GM12865 (cell line): ENCODE measurements at regions not wholly inside any gene's neighbourhood (a gene's known extent, or its start where the extent isn't known, plus 50 kb on each side); places are given as distances from the start of the nearest gene placed in this dataset.

Experiments used
- DNase-seq: peaks from one replicate; pipeline ENCODE4 v3.0.0; 2010; ENCODE audit warnings: low read depth
- H3K4me3 ChIP-seq: 2 replicates; pipeline ENCODE4 v1.5.1; 2011; ENCODE audit warnings: mild to moderate bottlenecking, low read depth, low read length, control low read depth
- TF ChIP-seq, protein P1 (sequence below): IDR thresholded peaks from 2 replicates; pipeline ENCODE4 v1.5.1; 2011; ENCODE audit warnings: low read length, control low read depth, low read depth, inconsistent platforms; ENCODE audit not compliant: insufficient read depth; ENCODE audit errors: missing control alignments

DNA sequence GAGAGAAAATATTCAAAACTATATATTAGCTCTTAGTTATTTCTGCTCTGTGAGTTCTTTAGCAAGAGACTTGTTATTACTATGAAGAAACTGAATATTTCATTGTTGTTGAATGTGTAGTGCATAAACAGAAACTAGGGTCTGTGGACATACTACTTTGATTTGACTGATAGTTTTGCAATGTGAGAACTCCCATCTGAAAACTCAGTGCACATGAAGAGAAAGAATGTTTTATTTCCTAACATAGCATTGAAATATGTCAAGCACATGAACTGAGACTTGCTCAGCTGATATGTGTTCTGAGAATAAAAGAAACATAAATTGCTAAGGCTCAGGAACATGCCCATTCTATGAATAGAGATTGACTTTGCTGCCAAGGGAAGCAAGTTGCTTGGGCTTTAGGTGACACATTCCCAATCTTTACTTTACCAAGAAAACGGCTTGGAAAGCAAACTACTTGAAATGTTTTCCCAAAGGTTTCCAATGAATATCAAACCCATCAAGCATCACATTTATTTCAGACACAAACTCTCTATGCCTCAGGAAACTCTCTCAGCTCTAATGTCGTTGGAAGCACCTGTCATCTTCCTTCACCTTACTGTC lies 290.4 kb downstream of the SLC16A7 start:
- TF ChIP-seq, protein P1, sequence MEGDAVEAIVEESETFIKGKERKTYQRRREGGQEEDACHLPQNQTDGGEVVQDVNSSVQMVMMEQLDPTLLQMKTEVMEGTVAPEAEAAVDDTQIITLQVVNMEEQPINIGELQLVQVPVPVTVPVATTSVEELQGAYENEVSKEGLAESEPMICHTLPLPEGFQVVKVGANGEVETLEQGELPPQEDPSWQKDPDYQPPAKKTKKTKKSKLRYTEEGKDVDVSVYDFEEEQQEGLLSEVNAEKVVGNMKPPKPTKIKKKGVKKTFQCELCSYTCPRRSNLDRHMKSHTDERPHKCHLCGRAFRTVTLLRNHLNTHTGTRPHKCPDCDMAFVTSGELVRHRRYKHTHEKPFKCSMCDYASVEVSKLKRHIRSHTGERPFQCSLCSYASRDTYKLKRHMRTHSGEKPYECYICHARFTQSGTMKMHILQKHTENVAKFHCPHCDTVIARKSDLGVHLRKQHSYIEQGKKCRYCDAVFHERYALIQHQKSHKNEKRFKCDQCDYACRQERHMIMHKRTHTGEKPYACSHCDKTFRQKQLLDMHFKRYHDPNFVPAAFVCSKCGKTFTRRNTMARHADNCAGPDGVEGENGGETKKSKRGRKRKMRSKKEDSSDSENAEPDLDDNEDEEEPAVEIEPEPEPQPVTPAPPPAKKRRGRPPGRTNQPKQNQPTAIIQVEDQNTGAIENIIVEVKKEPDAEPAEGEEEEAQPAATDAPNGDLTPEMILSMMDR, result no peak
- no peak overlapping the region for H3K4me3 ChIP-seq
- no peak for DNase-seq

GRCh38 chr12:59887178-59887577 lies 291.3 kb downstream of the SLC16A7 start:
- no peak overlapping the region for H3K4me3 ChIP-seq
- TF ChIP-seq, protein P1, result no peak
- DNase-seq, result no peak

- no peak for DNase-seq
- no peak overlapping the region for H3K4me3 ChIP-seq
- TF ChIP-seq, protein P1, result no peak
Observed at GRCh38 chr12:59890896-59891579, 295.2 kb downstream of the SLC16A7 start.

DNA sequence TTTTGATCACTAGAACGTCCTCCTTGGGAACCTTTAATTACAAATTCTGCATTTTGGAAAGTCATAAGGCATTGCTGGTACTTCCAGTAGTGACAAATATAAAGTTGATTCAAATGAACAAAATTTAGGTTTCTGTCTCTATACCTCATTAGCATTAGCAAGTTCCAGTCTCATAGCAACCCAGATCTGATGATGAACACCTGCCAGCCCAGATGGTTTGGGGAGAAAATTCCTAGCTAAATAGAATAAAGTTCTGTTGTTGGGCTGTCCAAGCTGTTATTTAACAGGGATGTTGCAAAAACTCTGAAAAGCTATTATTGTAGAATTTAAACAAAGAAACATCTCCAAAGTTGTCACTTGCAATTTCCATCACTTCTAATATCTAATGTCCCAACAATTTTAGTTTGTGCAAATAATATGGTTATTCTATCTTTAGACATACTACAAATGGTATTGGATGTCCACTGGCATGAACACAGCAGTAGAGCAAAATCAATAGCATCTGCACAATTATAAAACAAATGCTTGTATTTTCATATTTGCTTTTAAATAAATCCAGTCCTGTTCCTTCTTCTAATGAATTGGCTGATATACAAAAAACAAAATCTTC lies 299.4 kb downstream of the SLC16A7 start:
- no peak for DNase-seq
- no peak overlapping the region for H3K4me3 ChIP-seq
- TF ChIP-seq, protein P1, result no peak

GRCh38 chr12:59904874-59905521 lies 309.2 kb downstream of the SLC16A7 start:
- DNase-seq, result no peak
- TF ChIP-seq, protein P1, result no peak
- H3K4me3 ChIP-seq, result no peak overlapping the region

DNA sequence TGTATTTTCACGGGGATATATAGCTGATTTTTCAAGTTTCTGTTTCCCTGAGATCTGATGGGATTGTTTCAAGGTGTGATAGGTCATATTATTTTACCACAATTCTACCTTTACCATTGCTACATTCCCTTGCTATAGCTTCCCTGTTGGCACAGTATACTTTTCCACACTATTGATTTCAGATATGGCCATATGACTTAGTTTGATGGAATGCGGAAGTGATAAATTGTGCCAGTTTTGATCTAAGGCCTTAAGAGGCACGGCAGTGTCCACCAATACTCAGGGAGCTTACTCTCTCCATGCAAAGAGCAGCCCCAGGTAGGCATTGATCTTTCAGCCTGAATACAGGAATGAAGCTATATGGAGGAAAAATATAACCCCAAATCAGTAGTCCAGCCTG lies 315.7 kb downstream of the SLC16A7 start:
- H3K4me3 ChIP-seq, result no peak overlapping the region
- DNase-seq, result no peak
- TF ChIP-seq, protein P1, result no peak
